Choroid plexus epithelial cell (primary cell): ENCODE measurements at regions not wholly inside any gene's neighbourhood (a gene's known extent, or its start where the extent isn't known, plus 50 kb on each side); places are given as distances from the start of the nearest gene placed in this dataset.
"Not testable (repeated sequence)": the region's sequence is repeated elsewhere in the genome, so short reads cannot be mapped to it uniquely, and the experiment has no call there.

Source experiments
- DNase-seq: peaks from one replicate; pipeline ENCODE4 v3.0.0-alpha.2; 2010; ENCODE audit warnings: low read depth
- H3K4me3 ChIP-seq: 2 replicates; pipeline ENCODE4 v1.5.1; 2011; ENCODE audit warnings: low read depth, mild to moderate bottlenecking, control low read depth, low read length, moderate library complexity
- CTCF ChIP-seq: conservative IDR thresholded peaks from 2 replicates; pipeline ENCODE4 v1.5.1; 2011; ENCODE audit warnings: low read depth, mild to moderate bottlenecking, control low read depth, inconsistent platforms, low read length, moderate library complexity

- not testable (repeated sequence) for H3K4me3 ChIP-seq, DNase-seq
These were observed 162.0 kb downstream of the ATP6V0E2 start for GRCh38 chr7:150035769-150036168.

- DNase-seq, H3K4me3 ChIP-seq: not testable (repeated sequence)
These were observed 165.3 kb downstream of the ATP6V0E2 start for GRCh38 chr7:150039061-150039460.

- not testable (repeated sequence) for H3K4me3 ChIP-seq, DNase-seq
These were observed 168.5 kb downstream of the ATP6V0E2 start for GRCh38 chr7:150042281-150042680.

- not testable (repeated sequence) for H3K4me3 ChIP-seq
- DNase-seq = peak; percentile 59
These were observed 171.0 kb downstream of the ATP6V0E2 start for GRCh38 chr7:150044771-150045170.

- H3K4me3 ChIP-seq = not testable (repeated sequence)
- DNase-seq = peak; percentile 7
- peak; percentile 32 for TF ChIP-seq CTCF
These were observed 171.8 kb downstream of the ATP6V0E2 start for GRCh38 chr7:150045596-150045995.

GRCh38 chr7:150046290-150047194, 172.8 kb downstream of the ATP6V0E2 start:
- not testable (repeated sequence) for H3K4me3 ChIP-seq, DNase-seq

GRCh38 chr7:150047329-150047728, 173.6 kb downstream of the ATP6V0E2 start:
- not testable (repeated sequence) for H3K4me3 ChIP-seq, DNase-seq

- H3K4me3 ChIP-seq, DNase-seq: not testable (repeated sequence)
These were observed 174.0 kb downstream of the ATP6V0E2 start for GRCh38 chr7:150047772-150048171.

GRCh38 chr7:150048244-150049011, 174.7 kb downstream of the ATP6V0E2 start:
- not testable (repeated sequence) for H3K4me3 ChIP-seq, DNase-seq

GRCh38 chr7:150049012-150049655, 175.4 kb downstream of the ATP6V0E2 start:
- H3K4me3 ChIP-seq = not testable (repeated sequence)
- DNase-seq = peak; percentile 1

- H3K4me3 ChIP-seq, DNase-seq: not testable (repeated sequence)
These were observed 179.6 kb downstream of the ATP6V0E2 start for GRCh38 chr7:150053396-150053795.

- not testable (repeated sequence) for H3K4me3 ChIP-seq, DNase-seq
These were observed 180.5 kb downstream of the ATP6V0E2 start for GRCh38 chr7:150054242-150054641.
